SJCRH30 (cell line): ENCODE measurements at regions not wholly inside any gene's neighbourhood (a gene's known extent, or its start where the extent isn't known, plus 50 kb on each side); places are given as distances from the start of the nearest gene placed in this dataset.
"Not testable (repeated sequence)": the region's sequence is repeated elsewhere in the genome, so short reads cannot be mapped to it uniquely, and the experiment has no call there.

ENCODE experiments used
- DNase-seq, 2 experiments: peaks; one replicate each; pipeline ENCODE4 v3.0.0-alpha.2; 2015 to 2020
- H3K27ac ChIP-seq: fragments of 250-450 bp; sonication (Bioruptor Pico); 2 replicates; pipeline ENCODE4 v1.5.1; 2020; ENCODE audit warnings: mild to moderate bottlenecking, moderate library complexity
- H3K27me3 ChIP-seq: fragments of 250-450 bp; sonication (Bioruptor Pico); 2 replicates; pipeline ENCODE4 v1.5.1; 2020; ENCODE audit warnings: mild to moderate bottlenecking, moderate library complexity
- H3K36me3 ChIP-seq: fragments of 250-450 bp; sonication (Bioruptor Pico); 2 replicates; pipeline ENCODE4 v1.5.1; 2020; ENCODE audit warnings: mild to moderate bottlenecking, moderate library complexity
- H3K4me1 ChIP-seq: fragments of 250-450 bp; sonication (Bioruptor Pico); 2 replicates; pipeline ENCODE4 v1.5.1; 2020; ENCODE audit warnings: mild to moderate bottlenecking, moderate library complexity
- H3K4me3 ChIP-seq: fragments of 250-450 bp; sonication (Bioruptor Pico); 2 replicates; pipeline ENCODE4 v1.5.1; 2020; ENCODE audit warnings: mild to moderate bottlenecking, moderate library complexity
- H3K9me3 ChIP-seq: fragments of 250-450 bp; sonication (Bioruptor Pico); replicated peaks from 2 replicates; pipeline ENCODE4 v1.5.1; 2020; ENCODE audit warnings: mild to moderate bottlenecking, moderate library complexity

GRCh38 chrX:39690541-39691415 is 407.0 kb downstream of the BCOR start:
- Histone ChIP-seq H3K4me3 (no peak overlapping the region), H3K4me1 (peaks cover 10% of the 10 kb centered on the region), H3K9me3 (no peaks in the 10 kb centered on the region), H3K27me3 (no peaks in the 10 kb centered on the region), H3K36me3 (no peaks in the 10 kb centered on the region), H3K27ac (no peak overlapping the region)
- no peak for DNase-seq

DNA sequence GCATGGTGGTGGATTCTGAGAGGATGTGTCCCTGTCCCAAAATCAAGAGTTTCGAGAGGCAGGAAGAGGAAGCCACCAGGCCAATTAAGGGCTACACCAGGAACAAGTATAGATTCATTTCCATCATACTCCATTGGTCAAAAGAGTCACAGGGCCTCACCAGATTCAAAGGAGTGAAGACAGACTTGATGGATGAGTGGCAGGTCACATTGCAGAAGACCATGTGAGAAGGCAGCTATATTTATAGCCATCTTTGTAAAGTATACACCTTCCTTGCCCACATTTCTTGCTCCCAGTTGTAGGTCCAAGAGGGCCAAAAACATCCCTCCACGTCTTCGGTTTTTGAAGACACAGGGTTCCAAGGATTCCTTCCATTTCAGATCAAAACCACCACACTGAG is 406.0 kb downstream of the BCOR start:
- Histone ChIP-seq H3K4me3 (no peak overlapping the region), H3K27me3 (no peaks in the 10 kb centered on the region), H3K27ac (no peak overlapping the region), H3K4me1 (peaks cover 10% of the 10 kb centered on the region), H3K36me3 (no peaks in the 10 kb centered on the region), H3K9me3 (no peaks in the 10 kb centered on the region)
- DNase-seq: no peak

GRCh38 chrX:39692796-39693195 is 405.0 kb downstream of the BCOR start:
- Histone ChIP-seq H3K9me3 (no peaks in the 10 kb centered on the region), H3K4me3 (no peak overlapping the region), H3K27me3 (no peaks in the 10 kb centered on the region), H3K27ac (no peak overlapping the region), H3K4me1 (peaks cover 4% of the 10 kb centered on the region), H3K36me3 (no peaks in the 10 kb centered on the region)
- DNase-seq: no peak

- H3K4me3 ChIP-seq: no peak overlapping the region
- no peaks in the 10 kb centered on the region for H3K36me3 ChIP-seq
- DNase-seq: peak in 1 of 2 experiments; percentile 9
- no peak overlapping the region for H3K27ac ChIP-seq
- peaks cover 1% of the 10 kb centered on the region for H3K4me1 ChIP-seq
- H3K27me3 ChIP-seq: no peaks in the 10 kb centered on the region
- no peaks in the 10 kb centered on the region for H3K9me3 ChIP-seq
Measured at GRCh38 chrX:39693298-39693697, 404.5 kb downstream of the BCOR start.

DNA sequence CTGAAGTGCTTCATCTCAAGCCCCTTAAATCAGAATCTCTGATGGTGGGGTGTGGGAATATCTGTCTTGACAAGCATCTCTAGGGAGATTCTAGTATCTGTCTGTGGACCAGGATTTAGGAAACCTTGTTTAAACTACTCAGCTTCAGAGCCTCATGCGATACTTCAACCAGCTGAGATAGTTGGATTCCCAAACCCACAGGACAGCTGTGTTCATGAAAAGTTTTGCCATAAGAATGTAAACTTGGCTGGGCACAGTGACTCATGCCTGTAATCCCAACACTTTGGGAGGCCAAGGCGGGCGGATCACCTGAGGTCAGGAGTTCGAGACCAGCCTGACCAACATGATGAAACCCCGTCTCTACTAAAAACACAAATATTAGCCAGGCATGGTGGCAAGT is 395.1 kb downstream of the BCOR start:
- not testable (repeated sequence) for DNase-seq, H3K9me3 ChIP-seq, H3K4me1 ChIP-seq, H3K27me3 ChIP-seq, H3K4me3 ChIP-seq, H3K36me3 ChIP-seq, H3K27ac ChIP-seq

- H3K4me3 ChIP-seq: no peak overlapping the region
- no peaks in the 10 kb centered on the region for H3K9me3 ChIP-seq
- H3K36me3 ChIP-seq: no peaks in the 10 kb centered on the region
- no peaks in the 10 kb centered on the region for H3K27me3 ChIP-seq
- DNase-seq: no peak
- no peaks in the 10 kb centered on the region; the same call in 1 of the 2 replicates for H3K4me1 ChIP-seq
- H3K27ac ChIP-seq: no peak overlapping the region
Measured at GRCh38 chrX:39703307-39703706, 394.5 kb downstream of the BCOR start.

- DNase-seq: no peak
- no peaks in the 10 kb centered on the region for H3K27me3 ChIP-seq
- no peaks in the 10 kb centered on the region; the same call in 1 of the 2 replicates for H3K4me1 ChIP-seq
- H3K36me3 ChIP-seq: no peaks in the 10 kb centered on the region
- H3K27ac ChIP-seq: no peak overlapping the region
- H3K9me3 ChIP-seq: no peaks in the 10 kb centered on the region
- H3K4me3 ChIP-seq: no peak overlapping the region
Measured at GRCh38 chrX:39704590-39704989, 393.2 kb downstream of the BCOR start.

- Histone ChIP-seq H3K4me3 (no peak overlapping the region), H3K36me3 (no peaks in the 10 kb centered on the region), H3K9me3 (no peaks in the 10 kb centered on the region), H3K27me3 (no peaks in the 10 kb centered on the region), H3K27ac (no peak overlapping the region), H3K4me1 (no peaks in the 10 kb centered on the region; the same call in 1 of the 2 replicates)
- peak; percentile 48 to 58 for DNase-seq
Measured at GRCh38 chrX:39705290-39705689, 392.5 kb downstream of the BCOR start.

DNA sequence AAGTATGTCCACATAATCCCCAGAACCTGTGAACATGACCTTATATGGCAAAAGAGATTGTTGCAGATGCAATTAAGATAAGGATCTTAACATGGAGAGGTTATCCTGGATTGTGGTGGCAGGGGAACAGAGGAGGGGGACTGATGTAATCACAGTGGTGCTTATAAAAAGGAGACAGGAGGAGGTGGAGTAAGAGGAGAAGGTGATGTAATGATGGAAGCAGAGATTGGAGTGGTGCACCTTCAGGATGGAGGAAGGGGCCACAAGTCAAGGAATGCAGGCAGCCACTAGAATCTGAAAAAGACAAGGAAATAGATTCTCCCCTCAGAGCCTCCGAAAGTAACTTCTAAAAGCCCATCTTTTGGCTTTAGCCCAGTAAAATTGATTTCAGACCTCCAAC is 388.4 kb downstream of the BCOR start:
- Histone ChIP-seq H3K4me3 (no peak overlapping the region), H3K4me1 (no peaks in the 10 kb centered on the region; the same call in 1 of the 2 replicates), H3K9me3 (no peaks in the 10 kb centered on the region), H3K27me3 (no peaks in the 10 kb centered on the region), H3K27ac (no peak overlapping the region), H3K36me3 (no peaks in the 10 kb centered on the region)
- no peak for DNase-seq

GRCh38 chrX:39709812-39710211 is 387.9 kb downstream of the BCOR start:
- Histone ChIP-seq H3K27ac (no peak overlapping the region), H3K9me3 (no peaks in the 10 kb centered on the region), H3K4me3 (no peak overlapping the region), H3K27me3 (no peaks in the 10 kb centered on the region), H3K36me3 (no peaks in the 10 kb centered on the region), H3K4me1 (no peaks in the 10 kb centered on the region; the same call in 1 of the 2 replicates)
- no peak for DNase-seq

GRCh38 chrX:39710776-39711175 is 387.0 kb downstream of the BCOR start:
- no peaks in the 10 kb centered on the region for H3K4me1 ChIP-seq
- no peaks in the 10 kb centered on the region for H3K36me3 ChIP-seq
- H3K9me3 ChIP-seq: no peaks in the 10 kb centered on the region
- no peak overlapping the region for H3K27ac ChIP-seq
- H3K27me3 ChIP-seq: no peaks in the 10 kb centered on the region
- DNase-seq: no peak
- no peak overlapping the region for H3K4me3 ChIP-seq

DNA sequence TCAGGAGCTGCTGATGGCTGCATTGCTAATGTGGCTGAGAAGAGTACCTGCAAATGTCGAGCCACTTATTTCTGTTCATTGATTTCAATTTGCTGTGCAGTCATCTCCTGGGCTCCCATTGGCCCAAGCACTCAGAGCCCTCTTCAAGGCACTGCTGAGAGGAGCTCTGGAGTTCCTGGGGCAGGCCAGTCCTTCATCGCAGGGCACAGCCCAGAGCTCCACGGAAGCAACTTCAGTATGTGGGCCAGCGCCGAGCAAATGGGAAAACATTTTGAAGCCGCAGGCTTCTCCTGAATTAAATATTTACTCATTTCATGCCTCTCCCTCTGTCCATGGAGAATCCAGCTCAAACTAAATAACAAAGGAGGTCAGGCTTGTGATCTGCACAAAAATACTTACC is 383.3 kb downstream of the BCOR start:
- DNase-seq: no peak
- no peaks in the 10 kb centered on the region for H3K9me3 ChIP-seq
- H3K27ac ChIP-seq: no peak overlapping the region
- H3K36me3 ChIP-seq: no peaks in the 10 kb centered on the region
- no peaks in the 10 kb centered on the region for H3K4me1 ChIP-seq
- no peaks in the 10 kb centered on the region for H3K27me3 ChIP-seq
- H3K4me3 ChIP-seq: no peak overlapping the region

- Histone ChIP-seq H3K27me3 (no peaks in the 10 kb centered on the region), H3K9me3 (no peaks in the 10 kb centered on the region), H3K4me1 (no peaks in the 10 kb centered on the region), H3K36me3 (no peaks in the 10 kb centered on the region), H3K4me3 (no peak overlapping the region), H3K27ac (no peak overlapping the region)
- no peak for DNase-seq
Measured at GRCh38 chrX:39716401-39716800, 381.4 kb downstream of the BCOR start.

GRCh38 chrX:39716802-39717540 is 380.8 kb downstream of the BCOR start:
- Histone ChIP-seq H3K4me3 (no peak overlapping the region), H3K36me3 (no peaks in the 10 kb centered on the region), H3K27me3 (no peaks in the 10 kb centered on the region), H3K9me3 (no peaks in the 10 kb centered on the region), H3K4me1 (no peaks in the 10 kb centered on the region), H3K27ac (no peak overlapping the region)
- no peak for DNase-seq

GRCh38 chrX:39718981-39719380 is 378.8 kb downstream of the BCOR start:
- no peak for DNase-seq
- no peaks in the 10 kb centered on the region for H3K4me1 ChIP-seq
- no peak overlapping the region for H3K4me3 ChIP-seq
- H3K27me3 ChIP-seq: no peaks in the 10 kb centered on the region
- no peaks in the 10 kb centered on the region for H3K36me3 ChIP-seq
- no peak overlapping the region for H3K27ac ChIP-seq
- H3K9me3 ChIP-seq: no peaks in the 10 kb centered on the region
